ENCODE measurements at regions not wholly inside any gene's neighbourhood (a gene's known extent, or its start where the extent isn't known, plus 50 kb on each side); places are given as distances from the start of the nearest gene placed in this dataset.
"Not testable (repeated sequence)": the region's sequence is repeated elsewhere in the genome, so short reads cannot be mapped to it uniquely, and the experiment has no call there.

GRCh38 chr2:222760301-222760897, 88.9 kb downstream of the MOGAT1 start:
- no peak for DNase-seq

GRCh38 chr2:222761888-222762287, 90.4 kb downstream of the MOGAT1 start:
- no peak for DNase-seq

GRCh38 chr2:222762342-222762741, 90.9 kb downstream of the MOGAT1 start:
- no peak for DNase-seq

- not testable (repeated sequence) for DNase-seq
These were observed 94.4 kb downstream of the MOGAT1 start for GRCh38 chr2:222765883-222766282.

- not testable (repeated sequence) for DNase-seq
These were observed 92.8 kb upstream of the ACSL3 start for GRCh38 chr2:222768019-222768418.

- DNase-seq = no peak
These were observed 91.4 kb upstream of the ACSL3 start for GRCh38 chr2:222769446-222769845.

GRCh38 chr2:222769941-222770340, 90.9 kb upstream of the ACSL3 start:
- DNase-seq = no peak

GRCh38 chr2:222771832-222772231, 89.0 kb upstream of the ACSL3 start:
- DNase-seq = no peak

GRCh38 chr2:222774941-222775340, 85.9 kb upstream of the ACSL3 start:
- DNase-seq = peak; percentile 40

- DNase-seq = no peak
These were observed 84.0 kb upstream of the ACSL3 start for GRCh38 chr2:222776792-222777191.

GRCh38 chr2:222778400-222778799, 82.4 kb upstream of the ACSL3 start:
- no peak for DNase-seq

GRCh38 chr2:222779145-222779832, 81.5 kb upstream of the ACSL3 start:
- no peak for DNase-seq

- no peak for DNase-seq
These were observed 80.8 kb upstream of the ACSL3 start for GRCh38 chr2:222780051-222780450.

- no peak for DNase-seq
These were observed 78.6 kb upstream of the ACSL3 start for GRCh38 chr2:222782201-222782730.

GRCh38 chr2:222783592-222783991, 77.2 kb upstream of the ACSL3 start:
- no peak for DNase-seq

- no peak for DNase-seq
These were observed 69.9 kb upstream of the ACSL3 start for GRCh38 chr2:222790932-222791331.

GRCh38 chr2:222792001-222792611, 68.7 kb upstream of the ACSL3 start:
- no peak for DNase-seq

- no peak for DNase-seq
These were observed 66.0 kb upstream of the ACSL3 start for GRCh38 chr2:222794585-222795449.

- no peak for DNase-seq
These were observed 65.1 kb upstream of the ACSL3 start for GRCh38 chr2:222795450-222796357.

GRCh38 chr2:222796413-222797103, 64.3 kb upstream of the ACSL3 start:
- no peak for DNase-seq

- no peak for DNase-seq
These were observed 63.6 kb upstream of the ACSL3 start for GRCh38 chr2:222797261-222797660.
